ENCODE measurements at regions not wholly inside any gene's neighbourhood (a gene's known extent, or its start where the extent isn't known, plus 50 kb on each side); places are given as distances from the start of the nearest gene placed in this dataset. TPM values are rescaled to one million over a fixed set of nuclear protein-coding genes. Genes with fewer than 3 reads are reported as not detected.

GRCh38 chr2:60693551-60693950 lies 62.5 kb upstream of the PAPOLG start:
- Histone ChIP-seq H3K9me3 (no peaks in the 10 kb centered on the region), H3K27ac (no peak overlapping the region), H3K36me3 (replicated peaks in 1 of 2; ENCODE audit: insufficient read depth in 1 of 2, low read depth in 2 of 2) (no peaks in the 10 kb centered on the region), H3K4me3 (no peak overlapping the region), H3K4me1 (no peaks in the 10 kb centered on the region), H3K27me3 (no peaks in the 10 kb centered on the region)
- DNase-seq: no peak
- intact Hi-C loops (cut with DNase I): no loop called here
- TF ChIP-seq POLR2A (IDR thresholded peaks at IDR 0.05) (no peak), CTCF (IDR thresholded peaks at IDR 0.05) (no peak)
- WGBS, 2 donors: 68 to 79% methylated on average over 3 of the region's 3 CpGs
- ATAC-seq: no peak

- Histone ChIP-seq H3K27me3 (no peaks in the 10 kb centered on the region), H3K36me3 (replicated peaks in 1 of 2; ENCODE audit: insufficient read depth in 1 of 2, low read depth in 2 of 2) (no peaks in the 10 kb centered on the region), H3K27ac (no peak overlapping the region), H3K4me3 (no peak overlapping the region), H3K9me3 (no peaks in the 10 kb centered on the region), H3K4me1 (no peaks in the 10 kb centered on the region)
- intact Hi-C loops (cut with DNase I): no loop called here
- DNase-seq (no peak), ATAC-seq (no peak)
- WGBS, 2 donors: 57 to 62% methylated on average over 4 of the region's 4 CpGs
- no peak for TF ChIP-seq POLR2A (IDR thresholded peaks at IDR 0.05)
Observed at GRCh38 chr2:60695793-60696192, 60.3 kb upstream of the PAPOLG start.

GRCh38 chr2:60699617-60700016 lies 56.5 kb upstream of the PAPOLG start:
- Histone ChIP-seq H3K4me1 (no peaks in the 10 kb centered on the region), H3K9me3 (no peaks in the 10 kb centered on the region), H3K27ac (no peak overlapping the region), H3K4me3 (no peak overlapping the region), H3K27me3 (no peaks in the 10 kb centered on the region), H3K36me3 (replicated peaks in 1 of 2; ENCODE audit: insufficient read depth in 1 of 2, low read depth in 2 of 2) (no peaks in the 10 kb centered on the region)
- intact Hi-C loops (cut with DNase I): no loop called here
- no peak for ATAC-seq
- no peak for TF ChIP-seq POLR2A (IDR thresholded peaks at IDR 0.05)
- TF ChIP-seq CTCF (IDR thresholded peaks at IDR 0.05): no peak
- DNase-seq: no peak
- 79 to 87% methylated on average over 4 of the region's 4 CpGs for WGBS, 2 donors

GRCh38 chr2:60706021-60706420 lies 50.0 kb upstream of the PAPOLG start:
- DNase-seq (no peak), ATAC-seq (no peak)
- H3K4me3 ChIP-seq: no peak overlapping the region
- intact Hi-C loops (cut with DNase I): loop anchor here (5.0 kb wide), 1 partner anchor 296 kb away; no protein-coding TSS in a partner anchor
- H3K27ac ChIP-seq: no peak overlapping the region
- 33 to 38% methylated on average over 4 of the region's 4 CpGs for WGBS, 2 donors
- no peaks in the 10 kb centered on the region for H3K4me1 ChIP-seq
- TF ChIP-seq POLR2A (IDR thresholded peaks at IDR 0.05) (no peak), CTCF (IDR thresholded peaks at IDR 0.05) (no peak)
- no peaks in the 10 kb centered on the region for H3K27me3 ChIP-seq
- H3K36me3 ChIP-seq (replicated peaks in 1 of 2; ENCODE audit: insufficient read depth in 1 of 2, low read depth in 2 of 2): no peaks in the 10 kb centered on the region
- no peaks in the 10 kb centered on the region for H3K9me3 ChIP-seq

Small RNA genes in the stretch of these regions (small RNA-seq; reads per million reads assigned to genes)
- gene RN7SL361P: not detected

Measured in body of pancreas (tissue), 4 donors.